GM10266 (cell line): ENCODE measurements at regions not wholly inside any gene's neighbourhood (a gene's known extent, or its start where the extent isn't known, plus 50 kb on each side); places are given as distances from the start of the nearest gene placed in this dataset.

ENCODE experiments used
- DNase-seq: peaks from one replicate; pipeline ENCODE4 v3.0.0; 2012; ENCODE audit errors: extremely low spot score
- TF ChIP-seq, protein P1 (sequence below): IDR thresholded peaks from 2 replicates; pipeline ENCODE4 v1.5.1; 2012; ENCODE audit warnings: mild to moderate bottlenecking, low read depth; ENCODE audit not compliant: control insufficient read depth, insufficient read depth; ENCODE audit errors: missing control alignments

DNA sequence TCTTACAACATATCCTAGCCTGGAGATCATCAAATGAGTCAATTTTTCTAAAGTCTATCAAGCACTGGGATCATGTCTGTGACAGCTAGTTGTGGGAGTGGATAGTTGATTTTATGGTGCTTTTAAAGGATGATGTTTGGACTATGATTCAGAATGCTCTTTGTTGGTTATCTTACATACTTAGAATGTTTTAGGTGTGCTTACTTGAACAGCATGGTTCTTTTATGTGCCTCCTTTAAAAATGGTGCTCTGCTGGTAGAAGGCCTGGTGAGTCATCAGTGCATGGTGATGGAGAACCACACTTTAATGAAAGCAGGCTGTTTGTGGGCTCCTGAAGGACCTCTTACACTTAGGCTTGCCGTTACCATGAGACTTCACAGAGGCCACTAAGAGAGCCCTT lies 682.7 kb upstream of the FANCL start:
- TF ChIP-seq, protein P1, sequence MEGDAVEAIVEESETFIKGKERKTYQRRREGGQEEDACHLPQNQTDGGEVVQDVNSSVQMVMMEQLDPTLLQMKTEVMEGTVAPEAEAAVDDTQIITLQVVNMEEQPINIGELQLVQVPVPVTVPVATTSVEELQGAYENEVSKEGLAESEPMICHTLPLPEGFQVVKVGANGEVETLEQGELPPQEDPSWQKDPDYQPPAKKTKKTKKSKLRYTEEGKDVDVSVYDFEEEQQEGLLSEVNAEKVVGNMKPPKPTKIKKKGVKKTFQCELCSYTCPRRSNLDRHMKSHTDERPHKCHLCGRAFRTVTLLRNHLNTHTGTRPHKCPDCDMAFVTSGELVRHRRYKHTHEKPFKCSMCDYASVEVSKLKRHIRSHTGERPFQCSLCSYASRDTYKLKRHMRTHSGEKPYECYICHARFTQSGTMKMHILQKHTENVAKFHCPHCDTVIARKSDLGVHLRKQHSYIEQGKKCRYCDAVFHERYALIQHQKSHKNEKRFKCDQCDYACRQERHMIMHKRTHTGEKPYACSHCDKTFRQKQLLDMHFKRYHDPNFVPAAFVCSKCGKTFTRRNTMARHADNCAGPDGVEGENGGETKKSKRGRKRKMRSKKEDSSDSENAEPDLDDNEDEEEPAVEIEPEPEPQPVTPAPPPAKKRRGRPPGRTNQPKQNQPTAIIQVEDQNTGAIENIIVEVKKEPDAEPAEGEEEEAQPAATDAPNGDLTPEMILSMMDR, result no peak
- no peak for DNase-seq

DNA sequence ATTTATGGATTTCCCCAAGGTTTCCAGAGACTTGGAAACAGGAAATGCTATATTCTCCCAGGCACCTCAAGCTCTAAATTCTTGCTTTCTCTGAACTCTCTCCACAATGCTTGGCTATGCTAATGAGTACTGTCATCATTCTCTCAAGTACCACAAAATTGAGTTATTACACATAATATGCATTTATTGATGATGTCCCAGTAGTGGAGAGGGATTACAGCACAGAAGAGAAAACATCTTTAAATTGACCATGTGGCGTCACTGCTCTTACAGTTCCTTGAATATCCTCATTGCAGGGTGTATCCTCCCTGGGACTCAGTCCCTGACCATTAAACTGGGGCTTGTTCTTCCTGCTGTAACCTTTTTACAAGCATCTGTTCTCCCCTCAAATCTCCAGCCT lies 681.1 kb upstream of the FANCL start:
- TF ChIP-seq, protein P1, result no peak
- DNase-seq, result no peak

DNA sequence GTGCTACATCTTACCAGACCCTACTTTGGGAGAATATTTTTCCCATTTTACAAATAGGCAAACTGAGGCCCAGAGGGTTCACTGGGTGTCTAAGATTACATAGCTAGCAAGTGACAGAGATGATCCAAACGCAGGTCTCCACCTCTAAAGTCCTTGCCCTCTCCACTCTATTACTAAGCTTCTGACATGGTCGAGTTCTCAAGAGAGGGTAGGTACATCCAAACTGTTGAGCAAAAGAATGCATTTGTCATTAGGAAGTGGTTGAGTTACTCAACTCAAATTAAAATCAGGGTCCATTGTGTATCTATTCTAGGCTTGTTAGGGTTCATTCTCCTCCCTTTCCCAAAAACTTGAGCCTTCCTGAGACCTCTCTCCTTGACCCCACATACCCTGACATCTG lies 680.6 kb upstream of the FANCL start:
- TF ChIP-seq, protein P1, result no peak
- no peak for DNase-seq

DNA sequence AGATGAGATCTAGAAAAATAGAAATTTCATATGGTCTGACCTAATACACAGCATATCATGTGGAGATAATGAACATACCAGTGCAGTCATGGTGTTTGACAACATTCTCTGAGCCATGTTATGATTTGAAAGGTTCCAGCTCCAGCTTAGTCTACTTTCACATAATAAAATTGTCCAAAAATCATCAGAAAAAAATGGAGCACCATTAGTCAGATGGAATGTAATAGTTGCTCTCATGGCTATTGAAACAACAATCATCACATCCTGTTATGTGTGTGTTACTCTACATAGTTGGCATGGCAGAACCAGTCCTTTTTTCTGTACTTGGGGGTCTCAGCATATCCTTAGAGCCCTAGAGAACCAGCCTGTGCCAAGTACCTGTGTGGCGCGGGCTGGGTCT lies 678.9 kb upstream of the FANCL start:
- DNase-seq, result no peak
- TF ChIP-seq, protein P1, result no peak

DNA sequence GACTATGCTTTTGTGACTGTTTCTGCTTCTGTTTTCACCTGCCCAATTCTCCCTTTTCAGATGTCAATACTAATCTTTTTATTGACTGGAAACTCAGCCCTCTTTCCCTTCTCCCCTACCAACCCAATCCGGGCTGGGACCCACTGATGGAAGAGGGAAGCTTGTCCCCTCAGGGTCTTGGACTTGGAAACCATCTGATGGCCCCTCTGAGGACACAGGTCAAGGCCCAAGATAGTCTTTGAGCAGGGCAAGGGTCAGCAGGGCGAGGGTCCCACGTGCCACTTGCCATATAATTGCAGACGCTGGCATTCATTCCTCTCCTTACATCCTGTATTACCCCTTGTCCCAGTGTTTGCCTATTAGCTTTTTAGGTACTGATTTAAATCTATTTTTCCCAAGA lies 678.2 kb upstream of the FANCL start:
- TF ChIP-seq, protein P1, result no peak

DNA sequence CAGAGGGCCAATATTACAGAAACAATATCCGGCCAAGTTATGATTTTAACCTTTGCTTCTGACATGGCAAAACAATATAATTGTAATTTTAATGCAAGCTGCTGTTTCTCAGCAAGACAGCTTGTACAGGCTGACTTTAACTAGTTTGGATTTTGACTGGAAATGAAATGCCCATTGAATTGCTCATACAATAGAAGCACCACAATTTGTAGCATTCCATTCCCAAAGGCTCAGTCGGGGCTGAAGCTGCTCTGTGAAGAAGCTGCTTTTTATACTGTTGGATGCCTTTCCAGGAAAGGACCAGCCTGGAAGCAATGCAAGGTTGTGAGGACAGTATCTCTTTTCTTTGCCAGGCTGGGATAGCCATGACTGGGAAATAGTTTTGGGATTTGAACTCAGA lies 677.0 kb upstream of the FANCL start:
- TF ChIP-seq, protein P1, result no peak
- DNase-seq, result no peak

More for the DNA sequence above, 678.2 kb upstream of the FANCL start:
- no peak for DNase-seq

DNA sequence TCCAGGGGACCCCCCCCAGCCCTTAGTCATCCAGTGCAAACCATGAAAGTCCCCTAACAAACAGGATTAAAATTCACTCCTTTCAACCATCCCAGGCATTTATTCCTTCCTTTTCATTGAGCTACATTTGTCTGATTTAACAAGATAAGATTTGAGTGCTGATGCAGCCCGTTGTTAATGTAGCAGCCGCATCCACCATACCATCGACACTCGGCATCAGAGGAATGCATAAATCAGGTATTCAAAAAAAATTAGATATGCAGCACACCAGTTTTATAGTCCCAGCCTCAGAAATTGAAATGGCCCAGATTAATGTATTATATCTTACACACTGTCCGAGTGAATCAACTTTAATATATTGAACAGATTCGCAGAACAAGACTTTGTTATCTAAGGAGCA lies 676.5 kb upstream of the FANCL start:
- no peak for DNase-seq
- TF ChIP-seq, protein P1, result no peak
